ENCODE measurements at regions not wholly inside any gene's neighbourhood (a gene's known extent, or its start where the extent isn't known, plus 50 kb on each side); places are given as distances from the start of the nearest gene placed in this dataset.

GRCh38 chr2:234550056-234550455 lies 53.2 kb upstream of the ARL4C start:
- TF ChIP-seq CTCF (IDR thresholded peaks at IDR 0.05), result no peak
- TF ChIP-seq POLR2A (IDR thresholded peaks at IDR 0.05), result no peak

Measured in heart left ventricle (tissue), 13 donors.